Right atrium auricular region (tissue), 2 donors: ENCODE measurements at regions not wholly inside any gene's neighbourhood (a gene's known extent, or its start where the extent isn't known, plus 50 kb on each side); places are given as distances from the start of the nearest gene placed in this dataset.
"Not testable (repeated sequence)": the region's sequence is repeated elsewhere in the genome, so short reads cannot be mapped to it uniquely, and the experiment has no call there.

ENCODE experiments used
- DNase-seq: peaks from one replicate; pipeline ENCODE4 v3.0.0-alpha.2; 2019; ENCODE audit warnings: low spot score
- H3K27ac ChIP-seq, 2 donors: fragments of 200-600 bp; sonication (generic); 1 replicate in 1 of 2; 2 replicates in 1 of 2; pipeline ENCODE4 v1.5.1; 2016 to 2019
- H3K27me3 ChIP-seq, 2 donors: fragments of 200-600 bp; sonication (generic); one replicate each; pipeline versions ENCODE4 v1.5.1 to v1.6.0; 2017 to 2019
- H3K36me3 ChIP-seq: fragments of 200-600 bp; sonication (generic); one replicate; pipeline ENCODE4 v1.5.1; 2016
- H3K4me1 ChIP-seq, 2 donors: fragments of 200-600 bp; sonication (generic); one replicate each; pipeline versions ENCODE4 v1.5.1 to v1.6.0; 2017 to 2019
- H3K4me3 ChIP-seq, 2 donors: fragments of 200-600 bp; sonication (generic); 1 replicate in 1 of 2; 2 replicates in 1 of 2; pipeline ENCODE4 v1.5.1; 2017 to 2019; ENCODE audit warnings: mild to moderate bottlenecking in 1 of 2, moderate library complexity in 1 of 2
- H3K9me3 ChIP-seq, 2 donors: fragments of 200-600 bp; sonication (generic); one replicate each; pipeline ENCODE4 v1.5.1; 2019
- TF ChIP-seq, protein P1 (sequence below), 2 donors: fragments of 200-600 bp; sonication (generic); IDR thresholded peaks; one replicate each; pipeline ENCODE4 v1.5.1; 2019; ENCODE audit warnings: antibody characterized with exemption in 2 of 2

DNA sequence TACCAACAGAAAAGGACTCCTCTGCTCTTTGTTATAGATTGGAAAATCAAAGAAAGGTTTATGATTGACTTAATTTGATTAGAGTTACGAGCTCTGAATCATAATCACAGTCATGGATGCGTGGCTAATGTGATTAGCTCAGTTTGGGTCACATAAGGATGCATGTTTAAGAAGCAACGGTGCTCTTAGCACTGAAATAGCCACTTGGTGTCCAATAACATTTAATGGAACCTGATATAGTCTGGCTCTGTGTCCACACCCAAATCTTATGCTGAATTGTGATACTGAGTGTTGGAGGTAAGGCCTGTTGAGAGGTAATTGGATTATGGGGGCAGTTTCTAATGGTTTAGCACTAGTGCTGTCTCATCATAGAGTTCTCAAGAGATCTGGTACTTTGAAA, 501.6 kb downstream of the SLC6A15 start:
- Histone ChIP-seq H3K9me3 (peaks cover 0 to 2% of the 10 kb centered on the region in 2 donors), H3K27ac (no peak overlapping the region), H3K36me3 (no peaks in the 10 kb centered on the region), H3K27me3 (no peaks in the 10 kb centered on the region), H3K4me3 (no peak overlapping the region), H3K4me1 (no peaks in the 10 kb centered on the region)
- no peak for DNase-seq
- TF ChIP-seq, protein P1, sequence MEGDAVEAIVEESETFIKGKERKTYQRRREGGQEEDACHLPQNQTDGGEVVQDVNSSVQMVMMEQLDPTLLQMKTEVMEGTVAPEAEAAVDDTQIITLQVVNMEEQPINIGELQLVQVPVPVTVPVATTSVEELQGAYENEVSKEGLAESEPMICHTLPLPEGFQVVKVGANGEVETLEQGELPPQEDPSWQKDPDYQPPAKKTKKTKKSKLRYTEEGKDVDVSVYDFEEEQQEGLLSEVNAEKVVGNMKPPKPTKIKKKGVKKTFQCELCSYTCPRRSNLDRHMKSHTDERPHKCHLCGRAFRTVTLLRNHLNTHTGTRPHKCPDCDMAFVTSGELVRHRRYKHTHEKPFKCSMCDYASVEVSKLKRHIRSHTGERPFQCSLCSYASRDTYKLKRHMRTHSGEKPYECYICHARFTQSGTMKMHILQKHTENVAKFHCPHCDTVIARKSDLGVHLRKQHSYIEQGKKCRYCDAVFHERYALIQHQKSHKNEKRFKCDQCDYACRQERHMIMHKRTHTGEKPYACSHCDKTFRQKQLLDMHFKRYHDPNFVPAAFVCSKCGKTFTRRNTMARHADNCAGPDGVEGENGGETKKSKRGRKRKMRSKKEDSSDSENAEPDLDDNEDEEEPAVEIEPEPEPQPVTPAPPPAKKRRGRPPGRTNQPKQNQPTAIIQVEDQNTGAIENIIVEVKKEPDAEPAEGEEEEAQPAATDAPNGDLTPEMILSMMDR (IDR thresholded peaks at IDR 0.05), result no peak

DNA sequence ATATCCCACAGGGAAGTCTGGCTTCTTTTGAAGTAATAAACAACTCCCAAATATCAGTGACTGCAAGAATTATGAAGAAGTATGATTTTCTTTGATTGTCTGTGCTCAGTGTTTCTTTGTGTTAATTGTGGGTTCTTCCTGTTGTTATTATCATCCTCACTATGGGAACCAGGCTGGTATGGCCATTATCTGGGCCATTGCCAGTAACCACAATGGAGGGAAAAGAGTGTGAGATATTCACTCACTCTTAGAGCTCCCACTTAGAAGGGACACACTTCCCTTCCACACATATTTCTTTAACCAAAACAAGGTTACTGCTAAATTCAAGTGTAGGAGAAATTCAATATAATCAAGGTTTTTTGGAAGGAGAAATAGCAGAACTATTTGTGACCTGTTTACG, 503.7 kb downstream of the SLC6A15 start:
- TF ChIP-seq, protein P1 (IDR thresholded peaks at IDR 0.05), result no peak
- Histone ChIP-seq H3K4me1 (no peaks in the 10 kb centered on the region), H3K36me3 (no peaks in the 10 kb centered on the region), H3K27me3 (no peaks in the 10 kb centered on the region), H3K27ac (no peak overlapping the region), H3K9me3 (peaks cover 0 to 2% of the 10 kb centered on the region in 2 donors), H3K4me3 (no peak overlapping the region)
- no peak for DNase-seq

DNA sequence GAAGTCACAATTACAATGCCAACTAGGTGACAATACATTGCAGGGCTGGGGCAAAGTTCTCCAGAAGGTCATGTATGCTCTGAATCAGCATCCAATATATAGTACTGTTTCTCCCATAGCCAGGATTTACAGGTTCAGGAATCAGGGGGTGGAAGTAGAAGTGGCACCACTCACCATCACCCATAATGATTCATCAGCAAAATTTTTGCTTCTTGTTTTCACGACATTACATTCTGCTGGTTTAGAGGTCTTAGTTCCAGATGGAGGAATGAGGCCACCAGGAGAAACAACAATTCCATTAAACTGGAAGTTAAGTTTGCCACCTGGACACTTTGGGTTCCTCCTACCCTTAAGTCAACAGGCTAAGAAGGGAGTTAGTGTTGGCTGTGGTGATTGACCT, 505.9 kb downstream of the SLC6A15 start:
- not testable (repeated sequence) for H3K4me1 ChIP-seq, H3K4me3 ChIP-seq, DNase-seq, H3K27me3 ChIP-seq, H3K27ac ChIP-seq, H3K9me3 ChIP-seq, H3K36me3 ChIP-seq

- DNase-seq, result no peak
- TF ChIP-seq, protein P1 (IDR thresholded peaks at IDR 0.05), result no peak
- Histone ChIP-seq H3K4me1 (no peaks in the 10 kb centered on the region), H3K27ac (no peak overlapping the region), H3K4me3 (no peak overlapping the region), H3K36me3 (no peaks in the 10 kb centered on the region), H3K9me3 (no peaks in the 10 kb centered on the region), H3K27me3 (no peaks in the 10 kb centered on the region)
Observed at GRCh38 chr12:84397846-84398245, 514.8 kb downstream of the SLC6A15 start.

DNA sequence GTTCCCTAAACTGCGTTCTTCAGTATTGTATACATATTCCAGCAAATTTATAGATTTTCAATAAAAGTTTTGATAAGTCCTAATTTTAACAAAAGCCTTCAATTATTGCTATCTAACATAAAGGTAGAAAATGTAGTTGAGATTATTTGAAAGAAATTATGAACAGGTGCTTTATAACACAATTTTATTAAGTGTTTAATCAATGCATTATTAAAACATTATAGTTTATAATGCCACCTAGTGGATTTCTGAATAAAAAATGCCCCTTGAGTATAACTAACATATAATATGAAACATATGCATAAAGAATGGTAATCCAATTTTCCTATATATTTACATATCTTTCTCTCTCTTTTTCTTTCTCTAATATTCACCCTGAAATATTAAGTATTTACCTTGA, 515.3 kb downstream of the SLC6A15 start:
- TF ChIP-seq, protein P1 (IDR thresholded peaks at IDR 0.05), result peak in 1 of 2 donors; percentile 41
- Histone ChIP-seq H3K9me3 (no peaks in the 10 kb centered on the region), H3K27ac (no peak overlapping the region), H3K36me3 (no peaks in the 10 kb centered on the region), H3K4me3 (no peak overlapping the region), H3K27me3 (no peaks in the 10 kb centered on the region), H3K4me1 (no peaks in the 10 kb centered on the region)
- DNase-seq, result no peak

DNA sequence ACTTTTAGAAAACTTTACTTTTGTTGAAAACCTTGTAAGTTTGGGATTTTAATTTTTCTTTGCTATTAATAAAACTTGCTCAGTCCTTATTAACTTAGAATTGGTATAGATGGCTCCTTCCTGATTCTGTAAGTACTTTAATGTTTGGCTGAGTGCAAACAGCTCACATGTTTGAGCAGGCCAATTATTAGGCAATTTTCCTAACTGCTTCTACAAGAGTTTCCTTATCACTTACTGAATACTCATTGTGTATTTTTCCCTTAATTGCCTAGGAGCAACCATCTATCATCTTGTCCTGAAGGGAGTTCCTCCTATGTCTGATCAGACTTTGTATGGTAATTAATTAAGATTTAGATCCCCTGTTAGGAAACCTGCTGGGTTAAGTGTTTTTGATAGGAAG, 521.4 kb downstream of the SLC6A15 start:
- not testable (repeated sequence) for H3K9me3 ChIP-seq, DNase-seq, H3K27ac ChIP-seq, H3K4me3 ChIP-seq, H3K4me1 ChIP-seq, H3K36me3 ChIP-seq, H3K27me3 ChIP-seq

DNA sequence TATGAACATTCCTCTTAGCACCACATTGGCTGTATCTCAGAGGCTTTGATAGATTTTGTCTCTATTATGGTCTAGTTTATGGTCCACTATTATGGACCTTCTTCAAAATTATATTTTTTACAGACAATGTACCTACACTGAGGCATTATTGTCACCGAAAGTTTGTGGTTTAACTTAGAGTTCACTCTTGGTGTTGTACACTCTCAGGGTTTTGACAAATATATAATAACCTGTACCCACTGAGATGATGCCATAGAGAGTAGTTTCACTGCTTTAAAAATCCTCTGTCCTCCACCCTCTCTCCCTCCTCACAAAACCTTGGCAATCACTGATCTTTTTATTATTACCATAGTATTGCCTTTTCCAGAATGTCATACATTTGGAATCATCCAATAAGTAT, 528.2 kb downstream of the SLC6A15 start:
- Histone ChIP-seq H3K4me3 (no peak overlapping the region), H3K4me1 (no peaks in the 10 kb centered on the region), H3K27me3 (no peaks in the 10 kb centered on the region), H3K36me3 (no peaks in the 10 kb centered on the region), H3K9me3 (peaks cover 0 to 20% of the 10 kb centered on the region in 2 donors), H3K27ac (no peak overlapping the region)
- TF ChIP-seq, protein P1 (IDR thresholded peaks at IDR 0.05), result no peak
- no peak for DNase-seq

GRCh38 chr12:84382486-84382885, 530.1 kb downstream of the SLC6A15 start:
- H3K36me3 ChIP-seq, H3K27me3 ChIP-seq, H3K27ac ChIP-seq, H3K4me1 ChIP-seq, H3K4me3 ChIP-seq, DNase-seq: not testable (repeated sequence)
- H3K9me3 ChIP-seq, result peaks cover 0 to 20% of the 10 kb centered on the region in 2 donors
